Gastrocnemius medialis (tissue), 4 donors: ENCODE measurements at regions not wholly inside any gene's neighbourhood (a gene's known extent, or its start where the extent isn't known, plus 50 kb on each side); places are given as distances from the start of the nearest gene placed in this dataset.

Experiments used
- ATAC-seq, 2 donors: fragments of 150-250 bp; one replicate each; pipeline ENCODE4 v1.9.1; 2016
- DNase-seq, 2 donors: peaks; one replicate each; pipeline ENCODE4 v3.0.0-alpha.2; 2019
- H3K27ac ChIP-seq, 4 donors: fragments of 200-600 bp; sonication (generic); 1 replicate in 1 of 4; 2 replicates in 3 of 4; pipeline ENCODE4 v1.5.1; 2016 to 2018; ENCODE audit warnings: mild to moderate bottlenecking in 2 of 4, moderate library complexity in 1 of 4
- H3K27me3 ChIP-seq, 3 donors: fragments of 200-600 bp; sonication (generic) in 2 of 3; 1 replicate in 1 of 3; 2 replicates in 2 of 3; pipeline versions ENCODE4 v1.5.1 to v1.6.0; 2016 to 2019; ENCODE audit warnings: mild to moderate bottlenecking in 1 of 3, moderate library complexity in 1 of 3
- H3K36me3 ChIP-seq, 2 donors: fragments of 200-600 bp; sonication (generic) in 1 of 2; one replicate each; pipeline ENCODE4 v1.5.1; 2017 to 2018
- H3K4me1 ChIP-seq, 2 donors: fragments of 200-600 bp; sonication (generic) in 1 of 2; one replicate each; pipeline ENCODE4 v1.5.1; 2016 to 2017; ENCODE audit warnings: mild to moderate bottlenecking in 2 of 2
- H3K4me3 ChIP-seq, 4 donors: fragments of 200-600 bp; sonication (generic) in 3 of 4; 1 replicate in 1 of 4; 2 replicates in 3 of 4; pipeline ENCODE4 v1.5.1; 2016 to 2019; ENCODE audit warnings: mild to moderate bottlenecking in 2 of 4
- H3K9me3 ChIP-seq, 3 donors: fragments of 200-600 bp; sonication (generic) in 2 of 3; 1 replicate in 1 of 3; 2 replicates in 2 of 3; pipeline ENCODE4 v1.5.1; 2016 to 2019
- CTCF ChIP-seq, 5 experiments: fragments of 450-650 bp in 3 of 5; fragments of 200-600 bp in 2 of 5; sonication (generic) in 2 of 5; IDR thresholded peaks in 4 of 5; conservative IDR thresholded peaks in 1 of 5; 1 replicate in 4 of 5; 2 replicates in 1 of 5; pipeline ENCODE4 v1.5.1; 2016 to 2019; ENCODE audit warnings: antibody characterized with exemption in 5 of 5, mild to moderate bottlenecking in 3 of 5, moderate library complexity in 3 of 5
- POLR2A ChIP-seq, 2 donors: fragments of 450-650 bp; IDR thresholded peaks; one replicate each; pipeline ENCODE4 v1.6.1; 2017; ENCODE audit warnings: antibody characterized with exemption in 2 of 2, mild to moderate bottlenecking in 2 of 2, moderate library complexity in 2 of 2
- in situ Hi-C, 4 donors: fragments of 200-750 bp; cut with MboI; loops; one replicate each; pipeline versions ENCODE4 v1.15.0 to v1.8.0; 2017; ENCODE audit warnings: low sequenced_read_pairs in 4 of 4
- intact Hi-C: fragments of 100-400 bp; cut with DNase I; formaldehyde crosslinking; loops from one replicate; pipeline ENCODE4 v1.15.1; 2023; ENCODE audit warnings: low total_unique reads

GRCh38 chr14:86363047-86363446, 833.1 kb downstream of the FLRT2 start:
- no peak for ATAC-seq
- no peaks in the 10 kb centered on the region for H3K27me3 ChIP-seq
- no peaks in the 10 kb centered on the region for H3K36me3 ChIP-seq
- H3K4me3 ChIP-seq = no peak overlapping the region
- no peaks in the 10 kb centered on the region for H3K9me3 ChIP-seq
- intact Hi-C loops (no loop called here), in situ Hi-C loops (no loop called here)
- no peaks in the 10 kb centered on the region for H3K4me1 ChIP-seq
- no peak overlapping the region for H3K27ac ChIP-seq
- TF ChIP-seq POLR2A (IDR thresholded peaks at IDR 0.05) (no peak), CTCF (IDR thresholded peaks at IDR 0.05 in 4 of 5, conservative IDR thresholded peaks at IDR 0.05 in 1 of 5) (no peak)
- no peak for DNase-seq

- in situ Hi-C loops = no loop called here
These were observed 827.9 kb downstream of the FLRT2 start for GRCh38 chr14:86357876-86358275.

GRCh38 chr14:86357119-86357518, 827.2 kb downstream of the FLRT2 start:
- no peak overlapping the region for H3K4me3 ChIP-seq
- H3K9me3 ChIP-seq = no peaks in the 10 kb centered on the region
- in situ Hi-C loops = no loop called here
- DNase-seq (no peak), ATAC-seq (no peak)
- no peaks in the 10 kb centered on the region for H3K27me3 ChIP-seq
- intact Hi-C loops = no loop called here
- no peak for TF ChIP-seq CTCF (IDR thresholded peaks at IDR 0.05 in 4 of 5, conservative IDR thresholded peaks at IDR 0.05 in 1 of 5)
- no peak for TF ChIP-seq POLR2A (IDR thresholded peaks at IDR 0.05)
- H3K36me3 ChIP-seq = no peaks in the 10 kb centered on the region
- H3K27ac ChIP-seq = no peak overlapping the region
- no peaks in the 10 kb centered on the region for H3K4me1 ChIP-seq

More at GRCh38 chr14:86357876-86358275, 827.9 kb downstream of the FLRT2 start:
- H3K36me3 ChIP-seq = no peaks in the 10 kb centered on the region
- no peaks in the 10 kb centered on the region for H3K9me3 ChIP-seq
- TF ChIP-seq CTCF (IDR thresholded peaks at IDR 0.05 in 4 of 5, conservative IDR thresholded peaks at IDR 0.05 in 1 of 5) = no peak
- TF ChIP-seq POLR2A (IDR thresholded peaks at IDR 0.05) = no peak
- no peaks in the 10 kb centered on the region for H3K4me1 ChIP-seq
- H3K4me3 ChIP-seq = no peak overlapping the region
- no peaks in the 10 kb centered on the region for H3K27me3 ChIP-seq
- intact Hi-C loops = no loop called here
- DNase-seq = no peak
- no peak overlapping the region for H3K27ac ChIP-seq
- ATAC-seq = no peak

- in situ Hi-C loops = no loop called here
- TF ChIP-seq CTCF (IDR thresholded peaks at IDR 0.05 in 4 of 5, conservative IDR thresholded peaks at IDR 0.05 in 1 of 5) (no peak), POLR2A (IDR thresholded peaks at IDR 0.05) (no peak)
- H3K4me1 ChIP-seq = no peaks in the 10 kb centered on the region
- H3K36me3 ChIP-seq = no peaks in the 10 kb centered on the region
- no peak for ATAC-seq
- H3K4me3 ChIP-seq = no peak overlapping the region
- H3K27me3 ChIP-seq = no peaks in the 10 kb centered on the region
- intact Hi-C loops = no loop called here
- no peak overlapping the region for H3K27ac ChIP-seq
- no peaks in the 10 kb centered on the region for H3K9me3 ChIP-seq
- no peak for DNase-seq
These were observed 817.0 kb downstream of the FLRT2 start for GRCh38 chr14:86346818-86347384.

GRCh38 chr14:86334355-86334754, 804.4 kb downstream of the FLRT2 start:
- no peak for DNase-seq
- H3K4me3 ChIP-seq = no peak overlapping the region
- no peaks in the 10 kb centered on the region for H3K27me3 ChIP-seq
- in situ Hi-C loops (no loop called here), intact Hi-C loops (no loop called here)
- H3K27ac ChIP-seq = no peak overlapping the region
- no peak for ATAC-seq
- H3K36me3 ChIP-seq = no peaks in the 10 kb centered on the region
- no peak for TF ChIP-seq POLR2A (IDR thresholded peaks at IDR 0.05)
- TF ChIP-seq CTCF (IDR thresholded peaks at IDR 0.05 in 4 of 5, conservative IDR thresholded peaks at IDR 0.05 in 1 of 5) = no peak
- no peaks in the 10 kb centered on the region for H3K9me3 ChIP-seq
- no peaks in the 10 kb centered on the region for H3K4me1 ChIP-seq
